ENCODE measurements at regions not wholly inside any gene's neighbourhood (a gene's known extent, or its start where the extent isn't known, plus 50 kb on each side); places are given as distances from the start of the nearest gene placed in this dataset.

DNA sequence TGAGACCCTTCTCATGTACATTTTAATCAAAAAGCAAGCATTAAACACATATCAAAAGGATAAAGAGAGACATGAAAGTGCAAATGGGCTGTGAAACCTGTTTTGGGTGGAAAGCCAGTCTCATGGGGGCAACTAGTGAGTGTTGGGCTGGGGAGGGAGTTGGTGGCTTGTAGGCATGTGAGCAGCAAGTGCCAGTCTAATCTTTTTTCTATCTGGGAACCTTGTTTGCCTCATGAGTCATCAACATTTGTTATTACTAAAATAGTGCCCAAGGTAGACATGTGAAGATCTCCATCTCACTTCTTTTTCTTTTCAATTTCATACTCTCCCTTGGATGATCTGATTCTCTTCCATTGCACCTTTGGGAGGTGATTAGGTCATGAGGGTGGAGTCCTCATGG lies 613.9 kb upstream of the GYPC start:
- TF ChIP-seq, protein P1, sequence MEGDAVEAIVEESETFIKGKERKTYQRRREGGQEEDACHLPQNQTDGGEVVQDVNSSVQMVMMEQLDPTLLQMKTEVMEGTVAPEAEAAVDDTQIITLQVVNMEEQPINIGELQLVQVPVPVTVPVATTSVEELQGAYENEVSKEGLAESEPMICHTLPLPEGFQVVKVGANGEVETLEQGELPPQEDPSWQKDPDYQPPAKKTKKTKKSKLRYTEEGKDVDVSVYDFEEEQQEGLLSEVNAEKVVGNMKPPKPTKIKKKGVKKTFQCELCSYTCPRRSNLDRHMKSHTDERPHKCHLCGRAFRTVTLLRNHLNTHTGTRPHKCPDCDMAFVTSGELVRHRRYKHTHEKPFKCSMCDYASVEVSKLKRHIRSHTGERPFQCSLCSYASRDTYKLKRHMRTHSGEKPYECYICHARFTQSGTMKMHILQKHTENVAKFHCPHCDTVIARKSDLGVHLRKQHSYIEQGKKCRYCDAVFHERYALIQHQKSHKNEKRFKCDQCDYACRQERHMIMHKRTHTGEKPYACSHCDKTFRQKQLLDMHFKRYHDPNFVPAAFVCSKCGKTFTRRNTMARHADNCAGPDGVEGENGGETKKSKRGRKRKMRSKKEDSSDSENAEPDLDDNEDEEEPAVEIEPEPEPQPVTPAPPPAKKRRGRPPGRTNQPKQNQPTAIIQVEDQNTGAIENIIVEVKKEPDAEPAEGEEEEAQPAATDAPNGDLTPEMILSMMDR (conservative IDR thresholded peaks at IDR 0.05 in 1 of 2, IDR thresholded peaks at IDR 0.05 in 1 of 2; ENCODE audit: extremely low read depth in 1 of 2, insufficient read depth in 1 of 2, low read depth in 1 of 2, low read length in 2 of 2): no peak
- no peak for TF ChIP-seq EZH2 (IDR thresholded peaks at IDR 0.05; ENCODE audit: borderline replicate concordance, low read length)
